H7 (cell line): ENCODE measurements at regions not wholly inside any gene's neighbourhood (a gene's known extent, or its start where the extent isn't known, plus 50 kb on each side); places are given as distances from the start of the nearest gene placed in this dataset.
"Not testable (repeated sequence)": the region's sequence is repeated elsewhere in the genome, so short reads cannot be mapped to it uniquely, and the experiment has no call there.

ENCODE experiments used
- DNase-seq: peaks from one replicate; pipeline ENCODE4 v3.0.0; 2012
- H3K27me3 ChIP-seq: 2 replicates; pipeline ENCODE4 v1.6.0; 2011; ENCODE audit warnings: mild to moderate bottlenecking, low read length; ENCODE audit not compliant: control insufficient read depth, insufficient read depth
- H3K36me3 ChIP-seq: replicated peaks from 2 replicates; pipeline ENCODE4 v1.5.1; 2011; ENCODE audit warnings: low read length; ENCODE audit not compliant: control insufficient read depth, insufficient read depth
- H3K4me3 ChIP-seq: 2 replicates; pipeline ENCODE4 v1.5.1; 2011; ENCODE audit warnings: low read depth, mild to moderate bottlenecking, control low read depth, low read length, moderate library complexity; ENCODE audit not compliant: insufficient read depth

DNA sequence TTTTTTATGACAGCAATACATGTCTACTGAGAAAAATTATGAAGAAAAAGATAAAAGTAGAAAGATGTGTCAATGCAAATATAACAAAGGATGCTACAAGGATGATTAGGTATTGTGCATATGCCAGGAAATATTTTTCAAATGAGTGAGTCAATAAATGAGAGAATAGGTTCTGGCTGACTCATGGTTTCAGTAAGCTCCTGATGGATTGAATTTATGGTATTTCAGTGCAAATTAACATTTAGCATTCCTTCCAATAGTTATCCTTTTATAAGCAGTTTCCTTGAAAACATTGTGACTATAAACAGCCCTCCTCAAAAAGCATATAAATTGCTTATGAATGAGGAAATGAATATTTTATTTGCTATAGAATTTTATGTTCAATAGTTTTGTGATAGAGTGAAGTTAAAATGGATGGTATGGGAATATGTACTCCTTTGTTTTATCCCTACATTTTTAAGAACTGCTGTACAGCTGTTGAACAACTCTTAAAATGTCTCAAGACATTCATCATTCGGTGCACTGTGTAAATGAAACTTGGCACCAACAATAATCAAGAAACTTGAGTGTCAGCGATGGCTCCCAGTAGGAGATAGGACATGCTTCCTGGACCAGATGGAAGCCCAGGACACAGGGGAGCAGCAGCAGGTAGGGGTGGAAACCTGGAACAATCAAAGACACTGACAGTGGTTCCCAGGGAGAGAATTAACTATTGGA, 144.7 kb downstream of the PMAIP1 start:
- no peak for DNase-seq
- H3K36me3 ChIP-seq = no peaks in the 10 kb centered on the region
- H3K27me3 ChIP-seq = no peaks in the 10 kb centered on the region
- no peak overlapping the region for H3K4me3 ChIP-seq

- Histone ChIP-seq H3K4me3 (no peak overlapping the region), H3K36me3 (no peaks in the 10 kb centered on the region), H3K27me3 (no peaks in the 10 kb centered on the region)
- DNase-seq = no peak
Observed at GRCh38 chr18:60040971-60041370, 141.2 kb downstream of the PMAIP1 start.

DNA sequence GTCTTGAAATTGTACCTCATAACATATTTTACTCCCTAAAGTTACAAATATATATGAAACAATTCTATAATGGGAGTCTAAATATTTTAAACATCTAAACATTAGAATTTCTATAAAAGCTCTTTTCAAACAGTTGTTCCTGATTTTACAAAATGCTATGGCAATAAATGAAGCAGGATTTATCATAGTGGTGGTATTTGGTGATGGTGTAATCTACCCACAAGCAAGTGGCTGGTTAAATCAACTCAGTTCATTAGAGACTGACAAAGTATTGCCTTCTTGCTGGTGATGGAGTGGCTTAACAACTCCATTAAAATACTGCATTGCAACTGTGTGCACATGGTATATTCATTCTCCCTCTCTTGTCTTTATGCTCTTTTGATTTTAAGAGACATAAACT, 138.9 kb downstream of the PMAIP1 start:
- no peaks in the 10 kb centered on the region for H3K36me3 ChIP-seq
- no peaks in the 10 kb centered on the region for H3K27me3 ChIP-seq
- no peak for DNase-seq
- H3K4me3 ChIP-seq = no peak overlapping the region

DNA sequence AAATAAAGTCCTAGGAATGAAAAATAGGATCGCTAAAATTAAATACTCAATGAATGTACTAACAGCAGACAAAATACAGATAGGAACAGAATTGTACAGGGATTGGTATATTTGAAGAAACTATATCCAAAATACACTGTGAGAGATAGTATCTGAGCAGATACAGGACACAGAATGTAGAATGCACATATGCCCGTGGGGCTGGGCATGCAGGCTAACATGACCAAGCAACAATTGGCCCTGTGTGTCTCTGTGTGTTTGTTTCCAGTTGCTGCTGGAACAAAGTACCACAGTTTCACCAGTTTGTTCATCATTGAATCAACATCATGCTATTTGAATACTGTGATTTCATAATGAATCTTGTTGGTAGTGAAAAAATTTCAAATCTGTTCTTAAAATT, 127.6 kb downstream of the PMAIP1 start:
- no peaks in the 10 kb centered on the region for H3K36me3 ChIP-seq
- H3K27me3 ChIP-seq = no peaks in the 10 kb centered on the region
- DNase-seq = no peak

DNA sequence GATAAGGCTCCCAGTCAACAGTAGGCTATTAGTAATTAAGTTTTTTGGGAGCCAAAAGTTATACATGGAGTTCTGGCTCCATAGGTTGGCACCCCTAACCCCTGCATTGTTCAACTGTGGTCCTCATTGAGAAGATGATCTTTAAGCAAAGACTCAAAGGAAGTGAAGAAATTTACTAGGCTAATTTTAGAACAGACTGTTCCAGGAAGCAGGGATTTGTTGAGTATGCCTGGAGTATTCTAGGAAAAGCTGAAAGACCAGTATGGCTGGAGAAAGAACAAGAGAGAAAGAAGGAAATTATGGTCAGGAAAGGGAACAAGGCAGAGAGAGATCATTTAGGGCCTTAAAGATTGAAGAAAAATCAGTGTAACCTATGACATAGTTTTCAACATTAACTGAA, 125.1 kb downstream of the PMAIP1 start:
- no peak for DNase-seq
- H3K36me3 ChIP-seq = no peaks in the 10 kb centered on the region
- H3K27me3 ChIP-seq = no peaks in the 10 kb centered on the region
- no peak overlapping the region for H3K4me3 ChIP-seq

More for the DNA sequence above, 127.6 kb downstream of the PMAIP1 start:
- no peak overlapping the region for H3K4me3 ChIP-seq

- H3K36me3 ChIP-seq = no peaks in the 10 kb centered on the region
- no peaks in the 10 kb centered on the region for H3K27me3 ChIP-seq
- no peak overlapping the region for H3K4me3 ChIP-seq
- no peak for DNase-seq
Observed at GRCh38 chr18:60024345-60024744, 124.5 kb downstream of the PMAIP1 start.

GRCh38 chr18:60022671-60023276, 123.0 kb downstream of the PMAIP1 start:
- no peak overlapping the region for H3K4me3 ChIP-seq
- no peak for DNase-seq
- H3K36me3 ChIP-seq = no peaks in the 10 kb centered on the region
- no peaks in the 10 kb centered on the region for H3K27me3 ChIP-seq

DNA sequence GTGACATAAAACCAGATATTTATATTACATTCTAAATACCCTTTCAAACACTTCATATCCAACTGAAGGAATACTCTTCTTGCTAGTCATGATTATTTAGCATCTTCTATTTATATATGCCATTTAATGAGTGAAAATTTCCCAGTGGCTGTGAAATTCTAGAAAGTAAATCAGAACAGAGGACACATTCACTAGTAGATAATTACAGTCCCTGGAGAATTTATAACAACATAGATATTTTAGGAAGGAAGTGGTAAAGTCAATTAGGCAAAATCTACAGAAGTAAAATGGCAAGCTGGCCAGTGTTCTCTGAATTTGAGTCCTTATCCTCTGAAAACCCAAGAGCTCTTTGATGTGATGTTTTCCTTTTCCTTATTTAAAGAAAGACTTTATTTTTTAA, 121.8 kb downstream of the PMAIP1 start:
- DNase-seq = no peak
- Histone ChIP-seq H3K4me3 (no peak overlapping the region), H3K27me3 (no peaks in the 10 kb centered on the region), H3K36me3 (no peaks in the 10 kb centered on the region)

GRCh38 chr18:60020107-60020925, 120.5 kb downstream of the PMAIP1 start:
- H3K27me3 ChIP-seq = no peaks in the 10 kb centered on the region
- DNase-seq = no peak
- H3K36me3 ChIP-seq = no peaks in the 10 kb centered on the region
- H3K4me3 ChIP-seq = no peak overlapping the region

GRCh38 chr18:60019463-60019840, 119.7 kb downstream of the PMAIP1 start:
- H3K27me3 ChIP-seq = no peaks in the 10 kb centered on the region
- no peak overlapping the region for H3K4me3 ChIP-seq
- no peaks in the 10 kb centered on the region for H3K36me3 ChIP-seq
- DNase-seq = no peak

- Histone ChIP-seq H3K4me3 (no peak overlapping the region), H3K36me3 (no peaks in the 10 kb centered on the region), H3K27me3 (no peaks in the 10 kb centered on the region)
- no peak for DNase-seq
Observed at GRCh38 chr18:60018618-60019462, 119.0 kb downstream of the PMAIP1 start.

GRCh38 chr18:60018134-60018533, 118.3 kb downstream of the PMAIP1 start:
- DNase-seq, H3K27me3 ChIP-seq, H3K4me3 ChIP-seq, H3K36me3 ChIP-seq: not testable (repeated sequence)

DNA sequence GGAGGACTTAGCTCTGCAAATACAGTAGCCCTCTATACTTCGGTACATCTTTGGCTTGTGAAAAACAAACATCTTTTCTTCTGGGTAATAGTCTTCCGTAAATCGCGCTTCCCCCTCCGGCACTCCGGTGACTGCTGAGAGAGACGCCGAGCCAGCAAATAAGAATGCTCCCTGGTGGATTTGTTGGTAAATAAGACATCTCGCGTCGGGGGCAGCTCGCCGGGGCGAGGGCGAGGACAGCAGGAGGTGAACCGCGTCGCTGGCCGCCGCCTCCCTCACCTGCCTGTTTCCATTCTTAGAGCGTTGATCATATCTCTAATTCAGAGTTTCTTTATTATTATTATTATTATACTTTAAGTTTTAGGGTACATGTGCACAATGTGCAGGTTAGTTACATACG, 117.6 kb downstream of the PMAIP1 start:
- DNase-seq = no peak
- no peaks in the 10 kb centered on the region for H3K27me3 ChIP-seq
- no peaks in the 10 kb centered on the region for H3K36me3 ChIP-seq
- no peak overlapping the region for H3K4me3 ChIP-seq

- not testable (repeated sequence) for H3K36me3 ChIP-seq, DNase-seq, H3K27me3 ChIP-seq, H3K4me3 ChIP-seq
Observed at GRCh38 chr18:60015826-60016225, 116.0 kb downstream of the PMAIP1 start.
